ENCODE measurements at regions not wholly inside any gene's neighbourhood (a gene's known extent, or its start where the extent isn't known, plus 50 kb on each side); places are given as distances from the start of the nearest gene placed in this dataset.

DNA sequence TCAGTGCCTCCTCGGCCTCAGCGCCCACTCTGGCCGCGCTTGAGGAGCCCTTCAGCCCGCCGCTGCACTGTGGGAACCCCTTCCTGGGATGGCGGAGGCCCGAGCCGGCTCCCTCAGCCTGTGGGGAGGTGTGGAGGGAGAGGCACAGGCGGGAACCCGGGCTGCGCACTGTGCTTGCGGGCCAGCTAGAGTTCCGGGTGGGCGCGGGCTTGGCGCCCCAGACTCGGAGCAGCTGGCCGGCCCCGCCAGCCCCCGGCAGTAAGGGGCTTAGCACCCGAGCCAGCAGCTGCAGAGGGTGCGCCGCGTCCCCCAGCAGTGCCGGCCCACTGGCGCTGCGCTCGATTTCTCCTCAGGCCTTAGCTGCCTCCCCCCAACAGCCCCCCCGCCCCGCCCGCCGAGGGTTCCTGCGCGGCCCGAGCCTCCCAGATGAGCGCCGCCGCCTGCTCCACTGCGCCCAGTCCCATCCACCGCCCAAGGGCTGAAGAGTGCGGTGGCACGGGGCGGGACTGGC lies 1137.0 kb downstream of the PCDH18 start:
- Histone ChIP-seq H3K27me3 (replicated peaks in 1 of 2; ENCODE audit: control insufficient read depth in 2 of 2, insufficient read depth in 2 of 2, low read length in 1 of 2) (no peaks in the 10 kb centered on the region), H3K4me2 (ENCODE audit: control insufficient read depth, insufficient read depth) (no peak overlapping the region), H3K4me1 (ENCODE audit: control insufficient read depth, insufficient read depth, low read length) (no peaks in the 10 kb centered on the region), H3K27ac (ENCODE audit: control insufficient read depth, insufficient read depth) (no peak overlapping the region), H3K9ac (ENCODE audit: control insufficient read depth, insufficient read depth, low read length) (no peak overlapping the region), H3K79me2 (ENCODE audit: control insufficient read depth, insufficient read depth, low read length) (no peaks in the 10 kb centered on the region), H4K20me1 (ENCODE audit: control insufficient read depth, insufficient read depth) (no peaks in the 10 kb centered on the region), H2AFZ (ENCODE audit: control insufficient read depth, low read depth, low read length) (no peak overlapping the region), H3K9me3 (replicated peaks; ENCODE audit: control insufficient read depth, insufficient read depth, low read length) (no peaks in the 10 kb centered on the region), H3K36me3 (ENCODE audit: control insufficient read depth in 2 of 2, insufficient read depth in 2 of 2, low read length in 1 of 2) (no peaks in the 10 kb centered on the region), H3K4me3 (no peak overlapping the region)
- TF ChIP-seq NBN (IDR thresholded peaks at IDR 0.05), result no peak
- TF ChIP-seq PML (IDR thresholded peaks at IDR 0.05; ENCODE audit: low read length), result no peak
- no peak for TF ChIP-seq ZNF384 (IDR thresholded peaks at IDR 0.05; ENCODE audit: borderline replicate concordance, low read depth, low read length)
- TF ChIP-seq KAT2A (conservative IDR thresholded peaks at IDR 0.05; ENCODE audit: control insufficient read depth, low read depth, low read length), result no peak
- TF ChIP-seq ESRRA (IDR thresholded peaks at IDR 0.05; ENCODE audit: low read length), result no peak
- no peak for TF ChIP-seq BRCA1 (IDR thresholded peaks at IDR 0.05; ENCODE audit: low read depth, low read length)
- TF ChIP-seq STAT3 (IDR thresholded peaks at IDR 0.05; ENCODE audit: low read depth, low read length), result no peak
- TF ChIP-seq HDAC2 (IDR thresholded peaks at IDR 0.05), result no peak
- no peak for TF ChIP-seq LARP7 (IDR thresholded peaks at IDR 0.05)
- TF ChIP-seq HDGF (IDR thresholded peaks at IDR 0.05), result no peak
- no peak for TF ChIP-seq SPI1 (IDR thresholded peaks at IDR 0.05; ENCODE audit: borderline replicate concordance, insufficient read depth, low read depth, low read length)
- TF ChIP-seq EGR1 (IDR thresholded peaks at IDR 0.05; ENCODE audit: borderline replicate concordance in 1 of 2, low read depth in 2 of 2, low read length in 2 of 2), result no peak
- no peak for TF ChIP-seq FOXM1 (IDR thresholded peaks at IDR 0.05; ENCODE audit: low read depth, low read length)
- TF ChIP-seq, protein P1, sequence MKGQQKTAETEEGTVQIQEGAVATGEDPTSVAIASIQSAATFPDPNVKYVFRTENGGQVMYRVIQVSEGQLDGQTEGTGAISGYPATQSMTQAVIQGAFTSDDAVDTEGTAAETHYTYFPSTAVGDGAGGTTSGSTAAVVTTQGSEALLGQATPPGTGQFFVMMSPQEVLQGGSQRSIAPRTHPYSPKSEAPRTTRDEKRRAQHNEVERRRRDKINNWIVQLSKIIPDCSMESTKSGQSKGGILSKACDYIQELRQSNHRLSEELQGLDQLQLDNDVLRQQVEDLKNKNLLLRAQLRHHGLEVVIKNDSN (IDR thresholded peaks at IDR 0.05; ENCODE audit: borderline replicate concordance, extremely low read length, insufficient read depth, low read depth, low read length), result no peak
- TF ChIP-seq, protein P2, sequence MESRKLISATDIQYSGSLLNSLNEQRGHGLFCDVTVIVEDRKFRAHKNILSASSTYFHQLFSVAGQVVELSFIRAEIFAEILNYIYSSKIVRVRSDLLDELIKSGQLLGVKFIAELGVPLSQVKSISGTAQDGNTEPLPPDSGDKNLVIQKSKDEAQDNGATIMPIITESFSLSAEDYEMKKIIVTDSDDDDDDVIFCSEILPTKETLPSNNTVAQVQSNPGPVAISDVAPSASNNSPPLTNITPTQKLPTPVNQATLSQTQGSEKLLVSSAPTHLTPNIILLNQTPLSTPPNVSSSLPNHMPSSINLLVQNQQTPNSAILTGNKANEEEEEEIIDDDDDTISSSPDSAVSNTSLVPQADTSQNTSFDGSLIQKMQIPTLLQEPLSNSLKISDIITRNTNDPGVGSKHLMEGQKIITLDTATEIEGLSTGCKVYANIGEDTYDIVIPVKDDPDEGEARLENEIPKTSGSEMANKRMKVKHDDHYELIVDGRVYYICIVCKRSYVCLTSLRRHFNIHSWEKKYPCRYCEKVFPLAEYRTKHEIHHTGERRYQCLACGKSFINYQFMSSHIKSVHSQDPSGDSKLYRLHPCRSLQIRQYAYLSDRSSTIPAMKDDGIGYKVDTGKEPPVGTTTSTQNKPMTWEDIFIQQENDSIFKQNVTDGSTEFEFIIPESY (IDR thresholded peaks at IDR 0.05), result no peak
- no peak for TF ChIP-seq SMAD1 (IDR thresholded peaks at IDR 0.05; ENCODE audit: low read depth, partially characterized antibody)
- TF ChIP-seq SIX5 (IDR thresholded peaks at IDR 0.05; ENCODE audit: low read depth, low read length, severe bottlenecking), result no peak
- no peak for ATAC-seq
- 50% methylated on average over 14 of the region's 44 CpGs for WGBS (ENCODE audit: insufficient coverage, insufficient replicate concordance, low lambda C conversion rate, missing lambda C conversion rate)
- ChIA-PET RAD21 (ENCODE audit: unreplicated experiment) (no interaction called here), SMC1A (ENCODE audit: uncharacterized antibody, unreplicated experiment) (interaction anchor here (0.6 to 1.2 kb wide), 2 partner anchors 16 to 86 kb away, joined by 3 read pairs; no protein-coding TSS in a partner anchor), POLR2A (no interaction called here), CTCF (interaction anchor here (0.7 kb wide), 1 partner anchor 19 kb away, joined by 3 read pairs; no protein-coding TSS in a partner anchor)
- no TSS peak for BruUV-seq (replicated peaks)
- intact Hi-C loops (cut with micrococcal nuclease; ENCODE audit: unreplicated experiment) (no loop called here), in situ Hi-C loops (cut with MboI) (no loop called here)
- DNase-seq (ENCODE audit: low read depth, low spot score), result no peak
- no peak for FAIRE-seq
